GM19023 (cell line): ENCODE measurements at regions not wholly inside any gene's neighbourhood (a gene's known extent, or its start where the extent isn't known, plus 50 kb on each side); places are given as distances from the start of the nearest gene placed in this dataset.

ENCODE experiments used
- ATAC-seq: cut with Tn5 transposase; IDR thresholded peaks from one replicate; pipeline ENCODE4 v1.9.1; 2021; ENCODE audit warnings: mild to moderate bottlenecking, moderate library complexity; ENCODE audit not compliant: unreplicated experiment

GRCh38 chr9:106632621-106633020 is 230.3 kb upstream of the ZNF462 start:
- no peak for ATAC-seq

GRCh38 chr9:106634183-106634582 is 228.8 kb upstream of the ZNF462 start:
- ATAC-seq: no peak

GRCh38 chr9:106634641-106635040 is 228.3 kb upstream of the ZNF462 start:
- ATAC-seq: no peak

- ATAC-seq: no peak
Observed at GRCh38 chr9:106637486-106637885, 225.5 kb upstream of the ZNF462 start.

GRCh38 chr9:106639873-106640568 is 222.9 kb upstream of the ZNF462 start:
- no peak for ATAC-seq

- ATAC-seq: no peak
Observed at GRCh38 chr9:106643211-106643930, 219.6 kb upstream of the ZNF462 start.

GRCh38 chr9:106644661-106645060 is 218.3 kb upstream of the ZNF462 start:
- no peak for ATAC-seq

- no peak for ATAC-seq
Observed at GRCh38 chr9:106648799-106649198, 214.2 kb upstream of the ZNF462 start.

- ATAC-seq: no peak
Observed at GRCh38 chr9:106649664-106650063, 213.3 kb upstream of the ZNF462 start.

GRCh38 chr9:106653213-106653612 is 209.8 kb upstream of the ZNF462 start:
- ATAC-seq: no peak

GRCh38 chr9:106655966-106656365 is 207.0 kb upstream of the ZNF462 start:
- ATAC-seq: no peak

GRCh38 chr9:106657926-106658325 is 205.0 kb upstream of the ZNF462 start:
- no peak for ATAC-seq

- no peak for ATAC-seq
Observed at GRCh38 chr9:106668534-106668933, 194.4 kb upstream of the ZNF462 start.

GRCh38 chr9:106669835-106670234 is 193.1 kb upstream of the ZNF462 start:
- ATAC-seq: no peak

GRCh38 chr9:106670418-106670817 is 192.5 kb upstream of the ZNF462 start:
- no peak for ATAC-seq

- no peak for ATAC-seq
Observed at GRCh38 chr9:106675780-106676179, 187.2 kb upstream of the ZNF462 start.

GRCh38 chr9:106677374-106677773 is 185.6 kb upstream of the ZNF462 start:
- ATAC-seq: no peak

GRCh38 chr9:106677830-106678229 is 185.1 kb upstream of the ZNF462 start:
- no peak for ATAC-seq

- ATAC-seq: no peak
Observed at GRCh38 chr9:106678273-106678672, 184.7 kb upstream of the ZNF462 start.

- no peak for ATAC-seq
Observed at GRCh38 chr9:106682420-106682819, 180.5 kb upstream of the ZNF462 start.

- no peak for ATAC-seq
Observed at GRCh38 chr9:106683454-106683853, 179.5 kb upstream of the ZNF462 start.

GRCh38 chr9:106684940-106685695 is 177.8 kb upstream of the ZNF462 start:
- no peak for ATAC-seq
